ENCODE measurements at regions not wholly inside any gene's neighbourhood (a gene's known extent, or its start where the extent isn't known, plus 50 kb on each side); places are given as distances from the start of the nearest gene placed in this dataset.
A peak's percentile ranks its signal among the peaks of the same experiment; 100 is the strongest.

DNA sequence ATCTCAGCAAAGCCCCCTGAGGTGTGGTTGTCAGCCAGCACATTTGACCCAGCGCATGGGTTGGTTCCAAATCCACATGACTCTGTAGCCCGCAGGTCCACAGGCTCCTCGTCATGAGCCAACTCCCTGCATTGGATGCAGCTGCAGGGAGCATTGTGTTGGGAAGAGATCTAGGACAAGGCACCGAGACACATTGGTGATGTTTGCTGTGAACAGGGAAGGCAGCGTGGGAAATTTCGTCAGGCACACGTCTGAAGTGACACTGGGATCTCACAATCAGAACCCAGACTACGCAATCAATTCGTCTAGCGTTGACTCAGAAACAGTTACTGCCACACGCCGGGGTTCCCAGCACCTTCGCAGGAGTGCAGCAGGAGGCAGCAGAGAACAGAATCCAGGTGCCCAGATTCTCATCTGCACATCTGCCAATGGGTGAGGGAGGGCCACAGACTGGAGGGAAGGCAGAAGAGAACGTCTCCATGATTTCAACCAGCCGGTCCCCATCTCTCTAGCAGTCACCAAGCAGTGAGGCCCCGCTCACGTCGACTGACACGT, 177.0 kb downstream of the TTLL2 start (continued):
- TF ChIP-seq, protein P1, sequence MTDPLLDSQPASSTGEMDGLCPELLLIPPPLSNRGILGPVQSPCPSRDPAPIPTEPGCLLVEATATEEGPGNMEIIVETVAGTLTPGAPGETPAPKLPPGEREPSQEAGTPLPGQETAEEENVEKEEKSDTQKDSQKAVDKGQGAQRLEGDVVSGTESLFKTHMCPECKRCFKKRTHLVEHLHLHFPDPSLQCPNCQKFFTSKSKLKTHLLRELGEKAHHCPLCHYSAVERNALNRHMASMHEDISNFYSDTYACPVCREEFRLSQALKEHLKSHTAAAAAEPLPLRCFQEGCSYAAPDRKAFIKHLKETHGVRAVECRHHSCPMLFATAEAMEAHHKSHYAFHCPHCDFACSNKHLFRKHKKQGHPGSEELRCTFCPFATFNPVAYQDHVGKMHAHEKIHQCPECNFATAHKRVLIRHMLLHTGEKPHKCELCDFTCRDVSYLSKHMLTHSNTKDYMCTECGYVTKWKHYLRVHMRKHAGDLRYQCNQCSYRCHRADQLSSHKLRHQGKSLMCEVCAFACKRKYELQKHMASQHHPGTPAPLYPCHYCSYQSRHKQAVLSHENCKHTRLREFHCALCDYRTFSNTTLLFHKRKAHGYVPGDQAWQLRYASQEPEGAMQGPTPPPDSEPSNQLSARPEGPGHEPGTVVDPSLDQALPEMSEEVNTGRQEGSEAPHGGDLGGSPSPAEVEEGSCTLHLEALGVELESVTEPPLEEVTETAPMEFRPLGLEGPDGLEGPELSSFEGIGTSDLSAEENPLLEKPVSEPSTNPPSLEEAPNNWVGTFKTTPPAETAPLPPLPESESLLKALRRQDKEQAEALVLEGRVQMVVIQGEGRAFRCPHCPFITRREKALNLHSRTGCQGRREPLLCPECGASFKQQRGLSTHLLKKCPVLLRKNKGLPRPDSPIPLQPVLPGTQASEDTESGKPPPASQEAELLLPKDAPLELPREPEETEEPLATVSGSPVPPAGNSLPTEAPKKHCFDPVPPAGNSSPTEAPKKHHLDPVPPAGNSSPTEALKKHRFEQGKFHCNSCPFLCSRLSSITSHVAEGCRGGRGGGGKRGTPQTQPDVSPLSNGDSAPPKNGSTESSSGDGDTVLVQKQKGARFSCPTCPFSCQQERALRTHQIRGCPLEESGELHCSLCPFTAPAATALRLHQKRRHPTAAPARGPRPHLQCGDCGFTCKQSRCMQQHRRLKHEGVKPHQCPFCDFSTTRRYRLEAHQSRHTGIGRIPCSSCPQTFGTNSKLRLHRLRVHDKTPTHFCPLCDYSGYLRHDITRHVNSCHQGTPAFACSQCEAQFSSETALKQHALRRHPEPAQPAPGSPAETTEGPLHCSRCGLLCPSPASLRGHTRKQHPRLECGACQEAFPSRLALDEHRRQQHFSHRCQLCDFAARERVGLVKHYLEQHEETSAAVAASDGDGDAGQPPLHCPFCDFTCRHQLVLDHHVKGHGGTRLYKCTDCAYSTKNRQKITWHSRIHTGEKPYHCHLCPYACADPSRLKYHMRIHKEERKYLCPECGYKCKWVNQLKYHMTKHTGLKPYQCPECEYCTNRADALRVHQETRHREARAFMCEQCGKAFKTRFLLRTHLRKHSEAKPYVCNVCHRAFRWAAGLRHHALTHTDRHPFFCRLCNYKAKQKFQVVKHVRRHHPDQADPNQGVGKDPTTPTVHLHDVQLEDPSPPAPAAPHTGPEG (CRISPR knock-in tag; IDR thresholded peaks at IDR 0.05), result no peak
- peak; percentile 61; the same call in 1 of the 2 replicates for TF ChIP-seq SSRP1 (CRISPR knock-in tag; IDR thresholded peaks at IDR 0.05)
- TF ChIP-seq ZNF546 (CRISPR knock-in tag; conservative IDR thresholded peaks at IDR 0.05), result peak; percentile 57; the same call in 1 of the 2 replicates
- no peak for TF ChIP-seq CCDC6 (CRISPR knock-in tag; IDR thresholded peaks at IDR 0.05)
- TF ChIP-seq PRMT3 (CRISPR knock-in tag; IDR thresholded peaks at IDR 0.05; ENCODE audit: borderline replicate concordance, low read depth), result no peak; the same call in 1 of the 2 replicates
- TF ChIP-seq MYC (CRISPR knock-in tag; IDR thresholded peaks at IDR 0.05; ENCODE audit: borderline replicate concordance), result no peak
- TF ChIP-seq ADNP (CRISPR knock-in tag; IDR thresholded peaks at IDR 0.05), result no peak
- TF ChIP-seq, protein P2, sequence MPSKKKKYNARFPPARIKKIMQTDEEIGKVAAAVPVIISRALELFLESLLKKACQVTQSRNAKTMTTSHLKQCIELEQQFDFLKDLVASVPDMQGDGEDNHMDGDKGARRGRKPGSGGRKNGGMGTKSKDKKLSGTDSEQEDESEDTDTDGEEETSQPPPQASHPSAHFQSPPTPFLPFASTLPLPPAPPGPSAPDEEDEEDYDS (CRISPR knock-in tag; IDR thresholded peaks at IDR 0.05), result no peak
- TF ChIP-seq, protein P3, sequence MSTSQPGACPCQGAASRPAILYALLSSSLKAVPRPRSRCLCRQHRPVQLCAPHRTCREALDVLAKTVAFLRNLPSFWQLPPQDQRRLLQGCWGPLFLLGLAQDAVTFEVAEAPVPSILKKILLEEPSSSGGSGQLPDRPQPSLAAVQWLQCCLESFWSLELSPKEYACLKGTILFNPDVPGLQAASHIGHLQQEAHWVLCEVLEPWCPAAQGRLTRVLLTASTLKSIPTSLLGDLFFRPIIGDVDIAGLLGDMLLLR (CRISPR knock-in tag; IDR thresholded peaks at IDR 0.05), result no peak; the same call in 1 of the 2 replicates
- TF ChIP-seq, protein P4, sequence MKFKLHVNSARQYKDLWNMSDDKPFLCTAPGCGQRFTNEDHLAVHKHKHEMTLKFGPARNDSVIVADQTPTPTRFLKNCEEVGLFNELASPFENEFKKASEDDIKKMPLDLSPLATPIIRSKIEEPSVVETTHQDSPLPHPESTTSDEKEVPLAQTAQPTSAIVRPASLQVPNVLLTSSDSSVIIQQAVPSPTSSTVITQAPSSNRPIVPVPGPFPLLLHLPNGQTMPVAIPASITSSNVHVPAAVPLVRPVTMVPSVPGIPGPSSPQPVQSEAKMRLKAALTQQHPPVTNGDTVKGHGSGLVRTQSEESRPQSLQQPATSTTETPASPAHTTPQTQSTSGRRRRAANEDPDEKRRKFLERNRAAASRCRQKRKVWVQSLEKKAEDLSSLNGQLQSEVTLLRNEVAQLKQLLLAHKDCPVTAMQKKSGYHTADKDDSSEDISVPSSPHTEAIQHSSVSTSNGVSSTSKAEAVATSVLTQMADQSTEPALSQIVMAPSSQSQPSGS (CRISPR knock-in tag; IDR thresholded peaks at IDR 0.05), result peak; percentile 38; the same call in 1 of the 2 replicates
- no peak for TF ChIP-seq MBNL3 (CRISPR knock-in tag; conservative IDR thresholded peaks at IDR 0.05)
- TF ChIP-seq, protein P5, sequence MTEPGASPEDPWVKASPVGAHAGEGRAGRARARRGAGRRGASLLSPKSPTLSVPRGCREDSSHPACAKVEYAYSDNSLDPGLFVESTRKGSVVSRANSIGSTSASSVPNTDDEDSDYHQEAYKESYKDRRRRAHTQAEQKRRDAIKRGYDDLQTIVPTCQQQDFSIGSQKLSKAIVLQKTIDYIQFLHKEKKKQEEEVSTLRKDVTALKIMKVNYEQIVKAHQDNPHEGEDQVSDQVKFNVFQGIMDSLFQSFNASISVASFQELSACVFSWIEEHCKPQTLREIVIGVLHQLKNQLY (CRISPR knock-in tag; IDR thresholded peaks at IDR 0.05), result no peak
- TF ChIP-seq, protein P6, sequence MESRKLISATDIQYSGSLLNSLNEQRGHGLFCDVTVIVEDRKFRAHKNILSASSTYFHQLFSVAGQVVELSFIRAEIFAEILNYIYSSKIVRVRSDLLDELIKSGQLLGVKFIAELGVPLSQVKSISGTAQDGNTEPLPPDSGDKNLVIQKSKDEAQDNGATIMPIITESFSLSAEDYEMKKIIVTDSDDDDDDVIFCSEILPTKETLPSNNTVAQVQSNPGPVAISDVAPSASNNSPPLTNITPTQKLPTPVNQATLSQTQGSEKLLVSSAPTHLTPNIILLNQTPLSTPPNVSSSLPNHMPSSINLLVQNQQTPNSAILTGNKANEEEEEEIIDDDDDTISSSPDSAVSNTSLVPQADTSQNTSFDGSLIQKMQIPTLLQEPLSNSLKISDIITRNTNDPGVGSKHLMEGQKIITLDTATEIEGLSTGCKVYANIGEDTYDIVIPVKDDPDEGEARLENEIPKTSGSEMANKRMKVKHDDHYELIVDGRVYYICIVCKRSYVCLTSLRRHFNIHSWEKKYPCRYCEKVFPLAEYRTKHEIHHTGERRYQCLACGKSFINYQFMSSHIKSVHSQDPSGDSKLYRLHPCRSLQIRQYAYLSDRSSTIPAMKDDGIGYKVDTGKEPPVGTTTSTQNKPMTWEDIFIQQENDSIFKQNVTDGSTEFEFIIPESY (CRISPR knock-in tag; IDR thresholded peaks at IDR 0.05), result peak; percentile 76
- TF ChIP-seq ZNF879 (CRISPR knock-in tag; IDR thresholded peaks at IDR 0.05), result no peak
- TF ChIP-seq ARNT (IDR thresholded peaks at IDR 0.05), result no peak
- no peak for TF ChIP-seq ZFY (CRISPR knock-in tag; IDR thresholded peaks at IDR 0.05)
- TF ChIP-seq, protein P7, sequence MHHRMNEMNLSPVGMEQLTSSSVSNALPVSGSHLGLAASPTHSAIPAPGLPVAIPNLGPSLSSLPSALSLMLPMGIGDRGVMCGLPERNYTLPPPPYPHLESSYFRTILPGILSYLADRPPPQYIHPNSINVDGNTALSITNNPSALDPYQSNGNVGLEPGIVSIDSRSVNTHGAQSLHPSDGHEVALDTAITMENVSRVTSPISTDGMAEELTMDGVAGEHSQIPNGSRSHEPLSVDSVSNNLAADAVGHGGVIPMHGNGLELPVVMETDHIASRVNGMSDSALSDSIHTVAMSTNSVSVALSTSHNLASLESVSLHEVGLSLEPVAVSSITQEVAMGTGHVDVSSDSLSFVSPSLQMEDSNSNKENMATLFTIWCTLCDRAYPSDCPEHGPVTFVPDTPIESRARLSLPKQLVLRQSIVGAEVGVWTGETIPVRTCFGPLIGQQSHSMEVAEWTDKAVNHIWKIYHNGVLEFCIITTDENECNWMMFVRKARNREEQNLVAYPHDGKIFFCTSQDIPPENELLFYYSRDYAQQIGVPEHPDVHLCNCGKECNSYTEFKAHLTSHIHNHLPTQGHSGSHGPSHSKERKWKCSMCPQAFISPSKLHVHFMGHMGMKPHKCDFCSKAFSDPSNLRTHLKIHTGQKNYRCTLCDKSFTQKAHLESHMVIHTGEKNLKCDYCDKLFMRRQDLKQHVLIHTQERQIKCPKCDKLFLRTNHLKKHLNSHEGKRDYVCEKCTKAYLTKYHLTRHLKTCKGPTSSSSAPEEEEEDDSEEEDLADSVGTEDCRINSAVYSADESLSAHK (CRISPR knock-in tag; IDR thresholded peaks at IDR 0.05; ENCODE audit: borderline replicate concordance), result no peak
